ENCODE measurements at regions not wholly inside any gene's neighbourhood (a gene's known extent, or its start where the extent isn't known, plus 50 kb on each side); places are given as distances from the start of the nearest gene placed in this dataset.

DNA sequence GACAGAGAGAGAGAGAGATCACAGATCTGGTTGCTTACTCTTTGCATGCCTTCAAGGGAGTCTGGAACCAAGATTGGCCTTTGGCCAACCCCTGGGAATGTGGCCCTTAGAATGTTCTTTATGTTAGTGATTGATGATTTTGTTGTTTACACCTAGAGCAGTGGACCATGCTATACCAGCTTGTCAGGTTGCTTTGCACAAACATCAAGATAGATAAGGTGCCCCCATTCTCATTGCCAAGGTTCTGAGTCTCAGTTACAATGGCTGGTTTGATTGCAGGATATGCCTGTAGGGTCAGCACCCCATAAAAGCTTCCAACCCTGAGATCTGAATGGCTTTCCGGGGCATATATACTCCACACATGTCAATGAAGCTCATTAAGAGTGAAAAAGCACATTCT lies 53.5 kb upstream of the SLC2A12 start:
- Histone ChIP-seq H3K9ac (replicated peaks; ENCODE audit: extremely low read depth, insufficient read depth, low read length) (no peak overlapping the region), H3K4me1 (ENCODE audit: control insufficient read depth, extremely low read depth, insufficient read depth, low read length) (no peaks in the 10 kb centered on the region), H3K4me2 (ENCODE audit: insufficient read depth, low read length) (no peak overlapping the region), H3K9me3 (replicated peaks; ENCODE audit: control insufficient read depth, insufficient read depth, low read length) (no peaks in the 10 kb centered on the region), H3K27me3 (ENCODE audit: control insufficient read depth in 2 of 2, insufficient read depth in 2 of 2, low read length in 2 of 2) (peaks cover 0 to 2% of the 10 kb centered on the region in 2 experiments), H3K36me3 (ENCODE audit: control insufficient read depth in 2 of 2, extremely low read depth in 1 of 2, insufficient read depth in 2 of 2, low read length in 2 of 2) (no peaks in the 10 kb centered on the region), H4K20me1 (replicated peaks; ENCODE audit: control insufficient read depth, extremely low read depth, insufficient read depth, low read length) (no peaks in the 10 kb centered on the region), H2AFZ (ENCODE audit: low read depth, low read length) (no peak overlapping the region), H3K27ac (ENCODE audit: insufficient read depth, low read depth, low read length) (no peak overlapping the region), H3K4me3 (replicated peaks in 1 of 3; ENCODE audit: insufficient read depth in 1 of 3, low read depth in 1 of 3, low read length in 3 of 3) (no peak overlapping the region), H3K9me1 (replicated peaks; ENCODE audit: control insufficient read depth, extremely low read depth, insufficient read depth, low read length) (no peaks in the 10 kb centered on the region), H3K79me2 (ENCODE audit: control insufficient read depth, insufficient read depth, low read length) (no peaks in the 10 kb centered on the region)
- intact Hi-C loops (cut with micrococcal nuclease) = no loop called here
- no TSS peak for BruUV-seq (replicated peaks)
- dilution Hi-C loops (cut with MboI; ENCODE audit: extremely low pct_ligation_motif_present, low sequenced_read_pairs) = no loop called here
- FAIRE-seq (no peak), DNase-seq (ENCODE audit: low read depth, low spot score) (no peak)
- POLR2A ChIA-PET = no interaction called here
- TF ChIP-seq MYC (IDR thresholded peaks at IDR 0.05; ENCODE audit: low read depth, low read length) = no peak
- TF ChIP-seq, protein P1, sequence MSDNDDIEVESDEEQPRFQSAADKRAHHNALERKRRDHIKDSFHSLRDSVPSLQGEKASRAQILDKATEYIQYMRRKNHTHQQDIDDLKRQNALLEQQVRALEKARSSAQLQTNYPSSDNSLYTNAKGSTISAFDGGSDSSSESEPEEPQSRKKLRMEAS (IDR thresholded peaks at IDR 0.05; ENCODE audit: insufficient read depth, insufficient read length) = no peak
- no peak for TF ChIP-seq FOS (IDR thresholded peaks at IDR 0.05; ENCODE audit: borderline replicate concordance, insufficient read depth, low read length)
- CTCF ChIA-PET = interaction anchor here (1.0 to 3.2 kb wide), 2 partner anchors 8 to 835 kb away, joined by 3 to 13 read pairs; no protein-coding TSS in a partner anchor

DNA sequence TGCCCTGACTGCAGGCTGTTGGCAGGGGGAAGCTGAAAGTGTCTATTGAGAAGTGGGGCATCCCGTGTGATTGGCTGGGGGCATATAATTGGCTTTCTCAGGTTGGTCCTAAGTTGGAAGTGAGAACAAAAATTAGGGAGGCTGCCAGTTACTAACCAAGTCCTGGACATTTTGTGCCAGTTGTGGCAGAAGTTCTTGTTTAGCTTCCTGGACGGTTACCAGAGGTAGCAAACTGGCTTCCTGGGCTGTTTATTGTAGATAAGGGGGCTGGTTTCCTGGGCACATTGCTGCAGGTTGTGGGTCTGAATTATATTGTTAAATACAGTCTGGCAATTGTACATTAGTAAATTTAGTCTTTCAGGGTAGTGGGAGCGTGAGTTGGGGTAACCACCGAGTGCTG lies 50.6 kb upstream of the SLC2A12 start:
- CTCF ChIA-PET = interaction anchor here (0.7 to 11.2 kb wide), 7 partner anchors 8 to 838 kb away, joined by 3 to 983 read pairs (median 4); no protein-coding TSS in a partner anchor
- H3K9me1 ChIP-seq (replicated peaks; ENCODE audit: control insufficient read depth, extremely low read depth, insufficient read depth, low read length) = no peaks in the 10 kb centered on the region
- no peaks in the 10 kb centered on the region for H4K20me1 ChIP-seq (replicated peaks; ENCODE audit: control insufficient read depth, extremely low read depth, insufficient read depth, low read length)
- POLR2A ChIA-PET = no interaction called here
- no peaks in the 10 kb centered on the region for H3K79me2 ChIP-seq (ENCODE audit: control insufficient read depth, insufficient read depth, low read length)
- intact Hi-C loops (cut with micrococcal nuclease) (no loop called here), dilution Hi-C loops (cut with MboI; ENCODE audit: extremely low pct_ligation_motif_present, low sequenced_read_pairs) (no loop called here)
- H3K4me3 ChIP-seq (replicated peaks in 1 of 3; ENCODE audit: insufficient read depth in 1 of 3, low read depth in 1 of 3, low read length in 3 of 3) = no peak overlapping the region
- DNase-seq (ENCODE audit: low read depth, low spot score) (no peak), FAIRE-seq (no peak)
- H3K9me3 ChIP-seq (replicated peaks; ENCODE audit: control insufficient read depth, insufficient read depth, low read length) = no peaks in the 10 kb centered on the region
- peaks cover 10 to 11% of the 10 kb centered on the region in 2 experiments for H3K27me3 ChIP-seq (ENCODE audit: control insufficient read depth in 2 of 2, insufficient read depth in 2 of 2, low read length in 2 of 2)
- no peaks in the 10 kb centered on the region for H3K4me1 ChIP-seq (ENCODE audit: control insufficient read depth, extremely low read depth, insufficient read depth, low read length)
- H2AFZ ChIP-seq (ENCODE audit: low read depth, low read length) = no peak overlapping the region
- TF ChIP-seq, protein P2, sequence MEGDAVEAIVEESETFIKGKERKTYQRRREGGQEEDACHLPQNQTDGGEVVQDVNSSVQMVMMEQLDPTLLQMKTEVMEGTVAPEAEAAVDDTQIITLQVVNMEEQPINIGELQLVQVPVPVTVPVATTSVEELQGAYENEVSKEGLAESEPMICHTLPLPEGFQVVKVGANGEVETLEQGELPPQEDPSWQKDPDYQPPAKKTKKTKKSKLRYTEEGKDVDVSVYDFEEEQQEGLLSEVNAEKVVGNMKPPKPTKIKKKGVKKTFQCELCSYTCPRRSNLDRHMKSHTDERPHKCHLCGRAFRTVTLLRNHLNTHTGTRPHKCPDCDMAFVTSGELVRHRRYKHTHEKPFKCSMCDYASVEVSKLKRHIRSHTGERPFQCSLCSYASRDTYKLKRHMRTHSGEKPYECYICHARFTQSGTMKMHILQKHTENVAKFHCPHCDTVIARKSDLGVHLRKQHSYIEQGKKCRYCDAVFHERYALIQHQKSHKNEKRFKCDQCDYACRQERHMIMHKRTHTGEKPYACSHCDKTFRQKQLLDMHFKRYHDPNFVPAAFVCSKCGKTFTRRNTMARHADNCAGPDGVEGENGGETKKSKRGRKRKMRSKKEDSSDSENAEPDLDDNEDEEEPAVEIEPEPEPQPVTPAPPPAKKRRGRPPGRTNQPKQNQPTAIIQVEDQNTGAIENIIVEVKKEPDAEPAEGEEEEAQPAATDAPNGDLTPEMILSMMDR (IDR thresholded peaks at IDR 0.05; ENCODE audit: extremely low read depth in 1 of 2, insufficient read depth in 1 of 2, low read depth in 1 of 2, low read length in 2 of 2) = no peak
- TF ChIP-seq GATA2 (IDR thresholded peaks at IDR 0.05; ENCODE audit: insufficient read depth, insufficient read length, low read depth, low read length) = no peak
- TF ChIP-seq POLR2A (IDR thresholded peaks at IDR 0.05; ENCODE audit: low read depth, low read length) = no peak
- TF ChIP-seq POLR2AphosphoS5 (IDR thresholded peaks at IDR 0.05; ENCODE audit: insufficient read depth, low read depth, low read length) = no peak
- no peak for TF ChIP-seq JUN (IDR thresholded peaks at IDR 0.05; ENCODE audit: borderline replicate concordance, insufficient read depth, insufficient read length, low read depth)
- no peak for TF ChIP-seq FOS (IDR thresholded peaks at IDR 0.05; ENCODE audit: borderline replicate concordance, insufficient read depth, low read length)
- TF ChIP-seq, protein P1 (IDR thresholded peaks at IDR 0.05; ENCODE audit: insufficient read depth, insufficient read length) = no peak
- TF ChIP-seq MYC (IDR thresholded peaks at IDR 0.05; ENCODE audit: low read depth, low read length) = no peak
- TF ChIP-seq EZH2 (IDR thresholded peaks at IDR 0.05; ENCODE audit: borderline replicate concordance, low read depth, low read length, severe bottlenecking) = no peak
- H3K9ac ChIP-seq (replicated peaks; ENCODE audit: extremely low read depth, insufficient read depth, low read length) = no peak overlapping the region
- no peak overlapping the region for H3K27ac ChIP-seq (ENCODE audit: insufficient read depth, low read depth, low read length)
- H3K36me3 ChIP-seq (ENCODE audit: control insufficient read depth in 2 of 2, extremely low read depth in 1 of 2, insufficient read depth in 2 of 2, low read length in 2 of 2) = no peaks in the 10 kb centered on the region
- BruUV-seq (replicated peaks) = no TSS peak
- H3K4me2 ChIP-seq (ENCODE audit: insufficient read depth, low read length) = no peak overlapping the region
